SU-DHL-6 (cell line): ENCODE measurements at regions not wholly inside any gene's neighbourhood (a gene's known extent, or its start where the extent isn't known, plus 50 kb on each side); places are given as distances from the start of the nearest gene placed in this dataset.

Experiments
- H2AFZ ChIP-seq: fragments of 200-600 bp; sonication (generic); 2 replicates; pipeline ENCODE4 v1.6.1; 2014; ENCODE audit warnings: low read depth, mild to moderate bottlenecking, moderate library complexity, mixed read lengths, antibody characterized with exemption, low read length; ENCODE audit not compliant: severe bottlenecking
- H3F3A ChIP-seq: fragments of 200-600 bp; shearing (Covaris generic); 2 replicates; pipeline ENCODE4 v1.6.0; 2016; ENCODE audit warnings: antibody characterized with exemption, mild to moderate bottlenecking; ENCODE audit not compliant: insufficient read depth
- H3K27ac ChIP-seq: fragments of 200-600 bp; sonication (generic); 2 replicates; pipeline ENCODE4 v1.5.1; 2016; ENCODE audit warnings: low read depth, mild to moderate bottlenecking, low read length, moderate library complexity, mixed read lengths
- H3K27me3 ChIP-seq: fragments of 200-600 bp; sonication (generic), shearing (Covaris generic); 2 replicates; pipeline ENCODE4 v1.6.0; 2014; ENCODE audit warnings: mild to moderate bottlenecking, low read length
- H3K36me3 ChIP-seq: fragments of 200-600 bp; sonication (generic); 2 replicates; pipeline ENCODE4 v1.6.1; 2014; ENCODE audit warnings: mild to moderate bottlenecking, low read length, mixed read lengths
- H3K4me2 ChIP-seq: fragments of 300-600, 200-600 bp; shearing (Covaris generic), sonication (generic); 2 replicates; pipeline ENCODE4 v1.6.0; 2014; ENCODE audit warnings: low read length, low read depth, mild to moderate bottlenecking; ENCODE audit not compliant: poor library complexity, severe bottlenecking
- H3K4me3 ChIP-seq: fragments of 200-600 bp; sonication (generic); 2 replicates; pipeline ENCODE4 v1.5.1; 2014; ENCODE audit warnings: antibody characterized with exemption, low read length, mild to moderate bottlenecking, mixed read lengths; ENCODE audit not compliant: insufficient read depth, poor library complexity, severe bottlenecking
- H3K79me2 ChIP-seq: fragments of 200-600 bp; sonication (generic); 2 replicates; pipeline ENCODE4 v1.6.1; 2014; ENCODE audit warnings: mild to moderate bottlenecking, low read length, moderate library complexity; ENCODE audit not compliant: insufficient read depth
- H3K9ac ChIP-seq: fragments of 200-600 bp; sonication (generic); 2 replicates; pipeline ENCODE4 v1.7.0; 2014; ENCODE audit warnings: mild to moderate bottlenecking, low read length
- H3K9me2 ChIP-seq: fragments of 200-600 bp; sonication (generic); replicated peaks from 2 replicates; pipeline ENCODE4 v1.6.1; 2014; ENCODE audit warnings: low read length; ENCODE audit not compliant: insufficient read depth
- H3K9me3 ChIP-seq: fragments of 200-600 bp; sonication (generic); 2 replicates; pipeline ENCODE4 v1.6.1; 2014; ENCODE audit warnings: low read length, mixed read lengths; ENCODE audit not compliant: insufficient read depth
- H4K20me1 ChIP-seq: fragments of 200-600 bp; sonication (generic); 2 replicates; pipeline ENCODE4 v1.6.1; 2014; ENCODE audit warnings: low read depth, mild to moderate bottlenecking, antibody characterized with exemption, low read length, moderate library complexity, mixed read lengths
- CTCF ChIP-seq: fragments of 200-600 bp; sonication (generic); IDR thresholded peaks from one replicate; pipeline ENCODE4 v1.5.1; 2017; ENCODE audit warnings: antibody characterized with exemption, mild to moderate bottlenecking, low read length, moderate library complexity; ENCODE audit not compliant: insufficient read depth, poor library complexity, severe bottlenecking
- EZH2phosphoT487 ChIP-seq: fragments of 200-600 bp; sonication (generic), shearing (Covaris generic); conservative IDR thresholded peaks from 2 replicates; pipeline ENCODE4 v1.6.1; 2018; ENCODE audit warnings: mild to moderate bottlenecking, antibody characterized with exemption, low read length, moderate library complexity, mixed read lengths

- H3K36me3 ChIP-seq: no peaks in the 10 kb centered on the region
- TF ChIP-seq EZH2phosphoT487 (no peak), CTCF (no peak)
- H3F3A ChIP-seq: no peaks in the 10 kb centered on the region
- no peak overlapping the region for H3K4me3 ChIP-seq
- H3K9me3 ChIP-seq: no peaks in the 10 kb centered on the region
- no peak overlapping the region for H3K4me2 ChIP-seq
- H2AFZ ChIP-seq: no peak overlapping the region
- no peaks in the 10 kb centered on the region for H4K20me1 ChIP-seq
- no peak overlapping the region for H3K27ac ChIP-seq
- H3K27me3 ChIP-seq: no peaks in the 10 kb centered on the region
- H3K9ac ChIP-seq: no peak overlapping the region
- no peaks in the 10 kb centered on the region for H3K79me2 ChIP-seq
- H3K9me2 ChIP-seq: no peaks in the 10 kb centered on the region
Measured at GRCh38 chr12:78628491-78629100, 236.0 kb upstream of the SYT1 start.

- Histone ChIP-seq H3K9me3 (no peaks in the 10 kb centered on the region), H3K27ac (no peak overlapping the region), H4K20me1 (no peaks in the 10 kb centered on the region; the same call in 1 of the 2 replicates), H3K36me3 (no peaks in the 10 kb centered on the region), H3K9ac (no peak overlapping the region), H3K9me2 (no peaks in the 10 kb centered on the region), H2AFZ (no peak overlapping the region), H3K4me2 (no peak overlapping the region), H3K4me3 (no peak overlapping the region), H3K27me3 (no peaks in the 10 kb centered on the region), H3K79me2 (no peaks in the 10 kb centered on the region), H3F3A (no peaks in the 10 kb centered on the region)
- TF ChIP-seq CTCF (no peak), EZH2phosphoT487 (no peak)
Measured at GRCh38 chr12:78636231-78636855, 228.2 kb upstream of the SYT1 start.

GRCh38 chr12:78641837-78642423 is 222.6 kb upstream of the SYT1 start:
- Histone ChIP-seq H3K4me2 (no peak overlapping the region), H3K9me3 (no peaks in the 10 kb centered on the region), H2AFZ (no peak overlapping the region), H3K4me3 (no peak overlapping the region), H3K27me3 (no peaks in the 10 kb centered on the region), H4K20me1 (no peaks in the 10 kb centered on the region; the same call in 1 of the 2 replicates), H3K9ac (no peak overlapping the region), H3F3A (no peaks in the 10 kb centered on the region), H3K79me2 (no peaks in the 10 kb centered on the region), H3K27ac (no peak overlapping the region), H3K9me2 (no peaks in the 10 kb centered on the region), H3K36me3 (no peaks in the 10 kb centered on the region)
- no peak for TF ChIP-seq EZH2phosphoT487
- TF ChIP-seq CTCF: no peak
